ENCODE measurements at regions not wholly inside any gene's neighbourhood (a gene's known extent, or its start where the extent isn't known, plus 50 kb on each side); places are given as distances from the start of the nearest gene placed in this dataset.

- no peak for DNase-seq (ENCODE audit: low read depth)
Observed at GRCh38 chr10:44301781-44302355, 83.0 kb downstream of the CXCL12 start.

- DNase-seq (ENCODE audit: low read depth) = no peak
Observed at GRCh38 chr10:44300666-44301649, 83.9 kb downstream of the CXCL12 start.

GRCh38 chr10:44298713-44299112 lies 86.2 kb downstream of the CXCL12 start:
- no peak for DNase-seq (ENCODE audit: low read depth)

- no peak for DNase-seq (ENCODE audit: low read depth)
Observed at GRCh38 chr10:44297963-44298362, 86.9 kb downstream of the CXCL12 start.

- DNase-seq (ENCODE audit: low read depth) = no peak
Observed at GRCh38 chr10:44295644-44296241, 89.2 kb downstream of the CXCL12 start.

GRCh38 chr10:44294726-44295412 lies 90.0 kb downstream of the CXCL12 start:
- no peak for DNase-seq (ENCODE audit: low read depth)

- DNase-seq (ENCODE audit: low read depth) = no peak
Observed at GRCh38 chr10:44293842-44294241, 91.1 kb downstream of the CXCL12 start.

GRCh38 chr10:44293306-44293778 lies 91.6 kb downstream of the CXCL12 start:
- no peak for DNase-seq (ENCODE audit: low read depth)

- no peak for DNase-seq (ENCODE audit: low read depth)
Observed at GRCh38 chr10:44292390-44293002, 92.4 kb downstream of the CXCL12 start.

- no peak for DNase-seq (ENCODE audit: low read depth)
Observed at GRCh38 chr10:44291091-44291490, 93.8 kb downstream of the CXCL12 start.

- DNase-seq (ENCODE audit: low read depth) = no peak
Observed at GRCh38 chr10:44289125-44289524, 95.8 kb downstream of the CXCL12 start.

GRCh38 chr10:44287408-44287807 lies 97.5 kb downstream of the CXCL12 start:
- no peak for DNase-seq (ENCODE audit: low read depth)

- DNase-seq (ENCODE audit: low read depth) = no peak
Observed at GRCh38 chr10:44284198-44285084, 100.5 kb downstream of the CXCL12 start.

GRCh38 chr10:44282626-44283300 lies 102.1 kb downstream of the CXCL12 start:
- no peak for DNase-seq (ENCODE audit: low read depth)

- no peak for DNase-seq (ENCODE audit: low read depth)
Observed at GRCh38 chr10:44281662-44282061, 103.2 kb downstream of the CXCL12 start.

GRCh38 chr10:44281089-44281613 lies 103.7 kb downstream of the CXCL12 start:
- DNase-seq (ENCODE audit: low read depth) = no peak

- DNase-seq (ENCODE audit: low read depth) = no peak
Observed at GRCh38 chr10:44280226-44281014, 104.5 kb downstream of the CXCL12 start.

GRCh38 chr10:44279426-44280126 lies 105.3 kb downstream of the CXCL12 start:
- no peak for DNase-seq (ENCODE audit: low read depth)

Measured in CMK (cell line).